Neural cell (in vitro differentiated cells): ENCODE measurements at regions not wholly inside any gene's neighbourhood (a gene's known extent, or its start where the extent isn't known, plus 50 kb on each side); places are given as distances from the start of the nearest gene placed in this dataset.

Experiments
- H2AFZ ChIP-seq: fragments of 200-600, 300-800 bp; sonication (generic), shearing (Covaris generic); 2 replicates; pipeline ENCODE4 v1.6.0; 2014; ENCODE audit warnings: low read depth, mild to moderate bottlenecking, antibody characterized with exemption, low read length, moderate library complexity
- H3F3A ChIP-seq: fragments of 200-600 bp; shearing (Covaris generic); 2 replicates; pipeline ENCODE4 v1.6.1; 2016; ENCODE audit warnings: mild to moderate bottlenecking, moderate library complexity, mixed read lengths, antibody characterized with exemption, low read length; ENCODE audit not compliant: insufficient read depth, poor library complexity, severe bottlenecking
- H3K27ac ChIP-seq: fragments of 200-600, 300-800 bp; sonication (generic), shearing (Covaris generic); 2 replicates; pipeline ENCODE4 v1.5.1; 2014; ENCODE audit warnings: mild to moderate bottlenecking, low read length, moderate library complexity
- H3K27me3 ChIP-seq: fragments of 300-800, 200-600 bp; sonication (generic), shearing (Covaris generic); 2 replicates; pipeline ENCODE4 v1.6.0; 2014; ENCODE audit warnings: mild to moderate bottlenecking, low read depth, low read length, moderate library complexity; ENCODE audit not compliant: insufficient read depth
- H3K36me3 ChIP-seq: fragments of 300-800, 200-600 bp; sonication (generic), shearing (Covaris generic); 2 replicates; pipeline ENCODE4 v1.5.1; 2014; ENCODE audit warnings: mild to moderate bottlenecking, antibody characterized with exemption, low read length, moderate library complexity; ENCODE audit not compliant: insufficient read depth
- H3K4me2 ChIP-seq: fragments of 300-800, 200-600 bp; sonication (generic), shearing (Covaris generic); 2 replicates; pipeline ENCODE4 v1.6.0; 2014; ENCODE audit warnings: mild to moderate bottlenecking, low read length
- H3K4me3 ChIP-seq: fragments of 300-800, 200-600 bp; sonication (generic), shearing (Covaris generic); 2 replicates; pipeline ENCODE4 v1.5.1; 2014; ENCODE audit warnings: mild to moderate bottlenecking, low read length, moderate library complexity
- H3K79me2 ChIP-seq: fragments of 200-600 bp; shearing (Covaris generic); replicated peaks from 2 replicates; pipeline ENCODE4 v1.6.0; 2014; ENCODE audit warnings: mild to moderate bottlenecking, low read length, moderate library complexity; ENCODE audit not compliant: insufficient read depth
- H3K9ac ChIP-seq: fragments of 300-800, 200-600 bp; sonication (generic), shearing (Covaris generic); 2 replicates; pipeline ENCODE4 v1.6.1; 2016; ENCODE audit warnings: mild to moderate bottlenecking, low read length, mixed read lengths
- H3K9me2 ChIP-seq: fragments of 200-600 bp; shearing (Covaris generic); 2 replicates; pipeline ENCODE4 v1.6.1; 2016; ENCODE audit warnings: mild to moderate bottlenecking, low read length, mixed read lengths; ENCODE audit not compliant: insufficient read depth
- H3K9me3 ChIP-seq: fragments of 200-600, 300-800 bp; sonication (generic), shearing (Covaris generic); 2 replicates; pipeline ENCODE4 v1.6.1; 2016; ENCODE audit warnings: mild to moderate bottlenecking, mixed run types, low read length, moderate library complexity, mixed read lengths
- H4K20me1 ChIP-seq: fragments of 200-600 bp; shearing (Covaris generic); 2 replicates; pipeline ENCODE4 v1.6.1; 2016; ENCODE audit warnings: mild to moderate bottlenecking, mixed run types; ENCODE audit not compliant: insufficient read depth
- CTCF ChIP-seq: fragments of 450-650 bp; IDR thresholded peaks from 2 replicates; pipeline ENCODE4 v1.5.1; 2014; ENCODE audit warnings: antibody characterized with exemption, mild to moderate bottlenecking, moderate library complexity; ENCODE audit not compliant: poor library complexity, severe bottlenecking
- EP300 ChIP-seq: fragments of 450-650 bp; conservative IDR thresholded peaks from 2 replicates; pipeline ENCODE4 v1.6.1; 2014; ENCODE audit warnings: antibody characterized with exemption, mild to moderate bottlenecking, moderate library complexity; ENCODE audit not compliant: poor library complexity, severe bottlenecking
- EZH2 ChIP-seq: fragments of 200-600, 300-800 bp; shearing (Covaris generic), sonication (generic); IDR thresholded peaks from 2 replicates; pipeline ENCODE4 v1.6.1; 2014; ENCODE audit warnings: antibody characterized with exemption, low read length, borderline replicate concordance, mild to moderate bottlenecking; ENCODE audit not compliant: insufficient read depth, poor library complexity, severe bottlenecking
- MXI1 ChIP-seq: fragments of 450-650 bp; conservative IDR thresholded peaks from 2 replicates; pipeline ENCODE4 v1.6.1; 2014; ENCODE audit warnings: antibody characterized with exemption, mild to moderate bottlenecking; ENCODE audit not compliant: poor library complexity, severe bottlenecking
- POLR2AphosphoS5 ChIP-seq: IDR thresholded peaks from 2 replicates; pipeline ENCODE4 v1.6.1; 2012
- RAD21 ChIP-seq: fragments of 450-650 bp; conservative IDR thresholded peaks from 2 replicates; pipeline ENCODE4 v1.6.1; 2014; ENCODE audit warnings: antibody characterized with exemption, mild to moderate bottlenecking, moderate library complexity
- REST ChIP-seq: IDR thresholded peaks from 2 replicates; pipeline ENCODE4 v1.6.1; 2012; ENCODE audit warnings: borderline replicate concordance
- SMC3 ChIP-seq: fragments of 450-650 bp; conservative IDR thresholded peaks from 2 replicates; pipeline ENCODE4 v1.6.1; 2014; ENCODE audit warnings: antibody characterized with exemption, mild to moderate bottlenecking, moderate library complexity; ENCODE audit not compliant: poor library complexity
- TAF1 ChIP-seq: IDR thresholded peaks from 2 replicates; pipeline ENCODE4 v1.6.1; 2012; ENCODE audit warnings: low read depth

- Histone ChIP-seq H3K9ac (no peak overlapping the region), H3K9me2 (no peaks in the 10 kb centered on the region), H3K36me3 (no peaks in the 10 kb centered on the region), H3K79me2 (no peaks in the 10 kb centered on the region), H4K20me1 (no peaks in the 10 kb centered on the region), H3K9me3 (no peaks in the 10 kb centered on the region), H3K4me3 (no peak overlapping the region), H3K27ac (no peak overlapping the region), H3F3A (no peaks in the 10 kb centered on the region), H3K4me2 (no peak overlapping the region), H2AFZ (no peak overlapping the region), H3K27me3 (no peaks in the 10 kb centered on the region)
- no peak for TF ChIP-seq MXI1
- TF ChIP-seq SMC3: no peak
- no peak for TF ChIP-seq RAD21
- no peak for TF ChIP-seq POLR2AphosphoS5
- TF ChIP-seq CTCF: no peak
- no peak for TF ChIP-seq EZH2
- no peak for TF ChIP-seq REST
- TF ChIP-seq TAF1: no peak
- TF ChIP-seq EP300: no peak
Measured at GRCh38 chr5:53330491-53330890, 149.9 kb upstream of the FST start.

- Histone ChIP-seq H3K27me3 (no peaks in the 10 kb centered on the region), H3K9ac (no peak overlapping the region), H3K27ac (no peak overlapping the region), H3K79me2 (no peaks in the 10 kb centered on the region), H3K4me3 (no peak overlapping the region), H3K4me2 (no peak overlapping the region), H2AFZ (no peak overlapping the region), H3K36me3 (no peaks in the 10 kb centered on the region), H3K9me2 (no peaks in the 10 kb centered on the region), H3K9me3 (no peaks in the 10 kb centered on the region), H3F3A (no peaks in the 10 kb centered on the region), H4K20me1 (no peaks in the 10 kb centered on the region)
- no peak for TF ChIP-seq POLR2AphosphoS5
- TF ChIP-seq REST: no peak
- no peak for TF ChIP-seq TAF1
- no peak for TF ChIP-seq EZH2
- TF ChIP-seq CTCF: no peak
- TF ChIP-seq EP300: no peak
- no peak for TF ChIP-seq MXI1
- no peak for TF ChIP-seq RAD21
- TF ChIP-seq SMC3: no peak
Measured at GRCh38 chr5:53331463-53331862, 149.0 kb upstream of the FST start.
